Smooth muscle cell (in vitro differentiated cells): ENCODE measurements at regions not wholly inside any gene's neighbourhood (a gene's known extent, or its start where the extent isn't known, plus 50 kb on each side); places are given as distances from the start of the nearest gene placed in this dataset.
"Not testable (repeated sequence)": the region's sequence is repeated elsewhere in the genome, so short reads cannot be mapped to it uniquely, and the experiment has no call there.

ENCODE experiments used
- DNase-seq: peaks from one replicate; lab custom pipeline; 2025; ENCODE audit not compliant: unreplicated experiment; lab: John Stamatoyannopoulos, UW
- H2AFZ ChIP-seq: fragments of 200-600 bp; sonication (generic); 2 replicates; pipeline ENCODE4 v1.6.0; 2016; ENCODE audit warnings: antibody characterized with exemption, low read depth, mild to moderate bottlenecking
- H3F3A ChIP-seq: fragments of 200-600 bp; sonication (generic); 2 replicates; pipeline ENCODE4 v1.6.0; 2017; ENCODE audit warnings: antibody characterized with exemption, low read depth
- H3K27ac ChIP-seq: fragments of 200-600 bp; sonication (generic); 2 replicates; pipeline ENCODE4 v1.5.1; 2016; ENCODE audit warnings: low read depth, mild to moderate bottlenecking
- H3K27me3 ChIP-seq: fragments of 200-600 bp; sonication (generic); 2 replicates; pipeline ENCODE4 v1.6.1; 2016; ENCODE audit warnings: low read depth, mild to moderate bottlenecking
- H3K36me3 ChIP-seq: fragments of 200-600 bp; sonication (generic); 2 replicates; pipeline ENCODE4 v1.5.1; 2016; ENCODE audit warnings: low read depth
- H3K4me1 ChIP-seq: fragments of 200-600 bp; sonication (generic); 2 replicates; pipeline ENCODE4 v1.5.1; 2016; ENCODE audit warnings: low read depth
- H3K4me2 ChIP-seq: fragments of 200-600 bp; sonication (generic); 2 replicates; pipeline ENCODE4 v1.6.0; 2016; ENCODE audit warnings: mild to moderate bottlenecking
- H3K4me3 ChIP-seq: fragments of 200-600 bp; sonication (generic); 2 replicates; pipeline ENCODE4 v1.5.1; 2016; ENCODE audit warnings: mild to moderate bottlenecking
- H3K79me2 ChIP-seq: fragments of 200-600 bp; sonication (generic); 2 replicates; pipeline ENCODE4 v1.6.0; 2016; ENCODE audit warnings: low read depth, mild to moderate bottlenecking
- H3K9ac ChIP-seq: fragments of 200-600 bp; sonication (generic); 2 replicates; pipeline ENCODE4 v1.6.0; 2016; ENCODE audit warnings: low read depth
- H3K9me3 ChIP-seq: fragments of 200-600 bp; sonication (generic); replicated peaks from 2 replicates; pipeline ENCODE4 v1.5.1; 2016; ENCODE audit warnings: low read depth
- H4K20me1 ChIP-seq: fragments of 200-600 bp; sonication (generic); 2 replicates; pipeline ENCODE4 v1.6.0; 2016; ENCODE audit warnings: low read depth
- CTCF ChIP-seq: fragments of 200-600 bp; sonication (generic); IDR thresholded peaks from 2 replicates; pipeline ENCODE4 v1.5.1; 2017; ENCODE audit warnings: borderline replicate concordance, mild to moderate bottlenecking, antibody characterized with exemption; ENCODE audit not compliant: insufficient read depth, poor library complexity, severe bottlenecking
- WGBS: methylation state at CpG from one replicate; pipeline ENCODE4 v1.1.7; 2016; ENCODE audit warnings: low lambda C conversion rate; 5-methylcytosine and 5-hydroxymethylcytosine counted together

GRCh38 chr16:64074706-64075105, 1047.2 kb downstream of the CDH11 start:
- Histone ChIP-seq H2AFZ (no peak overlapping the region), H3K79me2 (no peaks in the 10 kb centered on the region), H3K9me3 (no peaks in the 10 kb centered on the region), H3K4me3 (no peak overlapping the region), H3F3A (no peaks in the 10 kb centered on the region), H3K27ac (no peak overlapping the region), H3K9ac (no peak overlapping the region), H3K36me3 (no peaks in the 10 kb centered on the region), H3K27me3 (no peaks in the 10 kb centered on the region), H4K20me1 (no peaks in the 10 kb centered on the region), H3K4me2 (no peak overlapping the region), H3K4me1 (no peaks in the 10 kb centered on the region)
- DNase-seq: no peak
- TF ChIP-seq CTCF: no peak
- WGBS: 83% methylated on average over 3 of the region's 3 CpGs

GRCh38 chr16:64072131-64072730, 1049.6 kb downstream of the CDH11 start:
- H3K9me3 ChIP-seq, H3K79me2 ChIP-seq, H4K20me1 ChIP-seq, H3K9ac ChIP-seq, H2AFZ ChIP-seq, H3K4me3 ChIP-seq, H3K27ac ChIP-seq, H3K4me2 ChIP-seq, H3K36me3 ChIP-seq, DNase-seq, H3F3A ChIP-seq, H3K27me3 ChIP-seq, H3K4me1 ChIP-seq: not testable (repeated sequence)
- WGBS: 98% methylated on average over 25 of the region's 34 CpGs

GRCh38 chr16:64065523-64065922, 1056.3 kb downstream of the CDH11 start:
- Histone ChIP-seq H2AFZ (no peak overlapping the region), H3K9ac (no peak overlapping the region), H3F3A (no peaks in the 10 kb centered on the region), H3K4me2 (no peak overlapping the region), H3K4me1 (no peaks in the 10 kb centered on the region), H4K20me1 (no peaks in the 10 kb centered on the region), H3K9me3 (no peaks in the 10 kb centered on the region), H3K27ac (no peak overlapping the region), H3K36me3 (no peaks in the 10 kb centered on the region), H3K79me2 (no peaks in the 10 kb centered on the region), H3K4me3 (no peak overlapping the region), H3K27me3 (no peaks in the 10 kb centered on the region)
- no peak for DNase-seq
- WGBS: 88% methylated on average over 1 of the region's 1 CpG
- TF ChIP-seq CTCF: no peak

GRCh38 chr16:64061621-64062020, 1060.2 kb downstream of the CDH11 start:
- TF ChIP-seq CTCF: no peak
- Histone ChIP-seq H3K4me2 (no peak overlapping the region), H3K9me3 (no peaks in the 10 kb centered on the region), H3K9ac (no peak overlapping the region), H2AFZ (no peak overlapping the region), H3K4me3 (no peak overlapping the region), H3K79me2 (no peaks in the 10 kb centered on the region), H3K4me1 (no peaks in the 10 kb centered on the region), H4K20me1 (no peaks in the 10 kb centered on the region), H3F3A (no peaks in the 10 kb centered on the region), H3K36me3 (no peaks in the 10 kb centered on the region), H3K27ac (no peak overlapping the region), H3K27me3 (no peaks in the 10 kb centered on the region)
- DNase-seq: no peak
- WGBS: 94% methylated on average over 1 of the region's 1 CpG
